Vagina (tissue), 2 donors: ENCODE measurements at regions not wholly inside any gene's neighbourhood (a gene's known extent, or its start where the extent isn't known, plus 50 kb on each side); places are given as distances from the start of the nearest gene placed in this dataset.

Experiments
- CTCF ChIP-seq, 3 experiments: fragments of 450-650 bp in 2 of 3; fragments of 200-600 bp in 1 of 3; sonication (generic) in 1 of 3; IDR thresholded peaks; one replicate each; pipeline ENCODE4 v1.5.1; 2017 to 2019; ENCODE audit warnings: antibody characterized with exemption in 3 of 3, mild to moderate bottlenecking in 2 of 3, moderate library complexity in 2 of 3
- POLR2A ChIP-seq, 2 donors: fragments of 450-650 bp; IDR thresholded peaks; one replicate each; pipeline ENCODE4 v1.6.1; 2017; ENCODE audit warnings: antibody characterized with exemption in 2 of 2, mild to moderate bottlenecking in 2 of 2, moderate library complexity in 2 of 2
- POLR2AphosphoS5 ChIP-seq, 2 donors: sonication (generic); formaldehyde crosslinking; IDR thresholded peaks; one replicate each; pipeline ENCODE4 v1.9.0; 2017; ENCODE audit warnings: antibody characterized with exemption in 2 of 2, mild to moderate bottlenecking in 2 of 2, low read depth in 1 of 2; ENCODE audit not compliant: insufficient read depth in 1 of 2

DNA sequence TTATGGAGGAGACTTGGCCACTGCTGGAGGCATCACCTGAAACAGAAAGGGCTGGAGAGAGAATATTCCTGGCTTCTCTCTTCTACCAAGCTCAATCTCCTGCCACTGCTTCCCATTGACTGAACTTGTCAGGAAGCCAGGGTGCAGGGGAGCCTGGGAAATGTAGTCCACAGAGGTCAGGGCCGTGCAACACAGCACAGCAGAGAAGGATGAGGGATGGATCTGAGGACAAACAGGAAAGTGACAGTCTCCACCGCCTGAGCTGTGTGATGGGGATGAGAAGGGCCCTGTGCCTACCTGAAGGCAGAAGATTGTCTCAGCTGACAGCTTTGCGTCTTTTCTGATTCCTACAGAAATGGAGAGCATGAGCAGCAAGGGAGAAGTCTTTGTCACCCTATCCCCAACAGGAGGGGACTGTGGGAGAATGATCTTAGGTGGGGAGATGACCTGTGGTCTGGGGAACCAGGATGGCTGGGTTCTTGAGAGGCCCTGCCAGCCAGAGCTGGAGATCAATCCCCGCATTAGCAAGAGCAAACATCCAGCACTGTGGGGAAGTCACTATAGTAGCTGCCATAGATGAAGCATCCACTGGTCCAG is 114.2 kb downstream of the SNX5 start:
- TF ChIP-seq CTCF (IDR thresholded peaks at IDR 0.05) (no peak), POLR2AphosphoS5 (IDR thresholded peaks at IDR 0.05; ENCODE audit: insufficient read depth in 1 of 2, low read depth in 1 of 2) (no peak), POLR2A (IDR thresholded peaks at IDR 0.05) (no peak)
